ENCODE measurements at regions not wholly inside any gene's neighbourhood (a gene's known extent, or its start where the extent isn't known, plus 50 kb on each side); places are given as distances from the start of the nearest gene placed in this dataset.

DNA sequence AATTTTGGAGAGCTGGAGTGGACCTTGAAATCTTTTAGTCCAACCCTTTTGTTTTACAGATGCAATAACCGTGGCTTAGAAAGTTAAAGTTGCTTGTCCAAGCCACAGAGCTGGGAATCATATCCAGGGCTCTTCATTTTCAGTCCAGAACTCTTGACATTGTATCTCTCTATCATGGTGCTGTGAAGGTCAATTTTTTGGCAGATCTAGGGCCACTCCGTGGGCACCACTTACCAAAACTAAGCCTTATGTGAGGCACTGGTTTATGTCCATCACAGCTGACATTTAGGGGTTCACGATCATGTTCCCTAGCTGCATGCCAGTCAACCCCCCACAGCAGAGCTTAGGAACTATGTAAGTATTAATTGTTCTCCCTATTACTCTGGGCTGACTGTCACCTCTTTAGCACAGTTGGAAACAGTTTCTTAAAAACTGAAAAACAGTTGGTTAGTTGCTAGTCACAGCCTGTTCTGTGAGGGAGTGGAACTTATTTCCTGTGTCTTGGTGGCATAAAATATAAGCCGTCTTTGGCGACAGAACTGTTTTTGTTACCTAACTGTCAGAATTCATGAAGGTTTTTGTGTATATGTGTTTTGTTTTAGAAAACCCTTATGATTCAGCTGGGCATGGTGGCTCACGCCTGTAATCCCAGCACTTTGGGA is 189.6 kb upstream of the UMPS start (continued):
- no peak for TF ChIP-seq SCMH1 (CRISPR knock-in tag; IDR thresholded peaks at IDR 0.05; ENCODE audit: borderline replicate concordance)

- intact Hi-C loops (cut with micrococcal nuclease; ENCODE audit: unreplicated experiment) (no loop called here), in situ Hi-C loops (cut with HindIII; ENCODE audit: extremely low pct_ligation_motif_present, low pct_unique_long_range_greater_than_20kb) (no loop called here)
- H3K27me3 ChIP-seq (ENCODE audit: control insufficient read depth in 1 of 2, insufficient read depth in 2 of 2, low read length in 2 of 2), result peaks cover 0 to 30% of the 10 kb centered on the region in 2 experiments; a peak in 3 of 5 replicates
- H3K9me3 ChIP-seq (ENCODE audit: low read length), result no peaks in the 10 kb centered on the region
- TF ChIP-seq DMAP1 (CRISPR knock-in tag; IDR thresholded peaks at IDR 0.05), result no peak
- no peak for TF ChIP-seq ZNF317 (CRISPR knock-in tag; IDR thresholded peaks at IDR 0.05)
- no peak for TF ChIP-seq HBP1 (CRISPR knock-in tag; IDR thresholded peaks at IDR 0.05; ENCODE audit: low read depth)
- TF ChIP-seq ZNF513 (CRISPR knock-in tag; conservative IDR thresholded peaks at IDR 0.05), result no peak
- no peak for TF ChIP-seq E2F2 (CRISPR knock-in tag; IDR thresholded peaks at IDR 0.05; ENCODE audit: borderline replicate concordance)
- no peak for TF ChIP-seq ZNF180 (CRISPR knock-in tag; IDR thresholded peaks at IDR 0.05; ENCODE audit: borderline replicate concordance, low read depth)
- BruUV-seq (replicated peaks), result no TSS peak
- no peaks in the 10 kb centered on the region for H3K79me2 ChIP-seq (ENCODE audit: insufficient read depth, low read length)
- no peaks in the 10 kb centered on the region for H3K4me1 ChIP-seq (ENCODE audit: insufficient read depth, low read length)
- DNase-seq (ENCODE audit: low spot score) (no peak), ATAC-seq (no peak), FAIRE-seq (no peak)
- ChIA-PET CTCF (ENCODE audit: low intra/inter-chr PET ratio, low total read pairs) (no interaction called here), POLR2A (no interaction called here)
- no peak overlapping the region for H3K27ac ChIP-seq (ENCODE audit: extremely low read length, insufficient read depth, low read length)
- H4K20me1 ChIP-seq (ENCODE audit: insufficient read depth, low read length), result no peaks in the 10 kb centered on the region
- H3K4me2 ChIP-seq (ENCODE audit: low read depth, low read length), result no peak overlapping the region
- no peak overlapping the region for H2AFZ ChIP-seq (ENCODE audit: low read length)
- no peaks in the 10 kb centered on the region for H3K36me3 ChIP-seq (replicated peaks in 1 of 2; ENCODE audit: control insufficient read depth in 1 of 2, insufficient read depth in 2 of 2, low read length in 2 of 2)
- 16% methylated on average over 6 of the region's 6 CpGs for WGBS (ENCODE audit: low lambda C conversion rate)
- H3K4me3 ChIP-seq (replicated peaks in 1 of 3; ENCODE audit: insufficient read depth in 1 of 3, low read depth in 2 of 3, low read length in 3 of 3), result no peak overlapping the region
- no peak overlapping the region for H3K9ac ChIP-seq (ENCODE audit: insufficient read depth, low read depth, low read length)
Measured at GRCh38 chr3:124542214-124542869, 187.9 kb upstream of the UMPS start.

Measured in HepG2 (cell line).